Tibial nerve (tissue), 4 donors: ENCODE measurements at regions not wholly inside any gene's neighbourhood (a gene's known extent, or its start where the extent isn't known, plus 50 kb on each side); places are given as distances from the start of the nearest gene placed in this dataset.

ENCODE experiments used
- DNase-seq, 2 donors: peaks; one replicate each; pipeline ENCODE4 v3.0.0-alpha.2; 2019; ENCODE audit warnings: low spot score in 2 of 2
- H3K27ac ChIP-seq, 4 donors: fragments of 200-600 bp; sonication (generic) in 3 of 4; one replicate each; pipeline ENCODE4 v1.5.1; 2017 to 2019; ENCODE audit warnings: mild to moderate bottlenecking in 1 of 4
- H3K27me3 ChIP-seq, 2 donors: fragments of 200-600 bp; sonication (generic) in 1 of 2; one replicate each; pipeline versions ENCODE4 v1.5.1 to v1.6.0; 2017 to 2019
- H3K36me3 ChIP-seq, 3 donors: fragments of 200-600 bp; sonication (generic); one replicate each; pipeline ENCODE4 v1.5.1; 2018 to 2019
- H3K4me1 ChIP-seq, 4 donors: fragments of 200-600 bp; sonication (generic) in 3 of 4; one replicate each; pipeline ENCODE4 v1.5.1; 2017 to 2019
- H3K4me3 ChIP-seq, 4 donors: fragments of 200-600 bp; sonication (generic) in 3 of 4; one replicate each; pipeline ENCODE4 v1.5.1; 2017 to 2019; ENCODE audit warnings: mild to moderate bottlenecking in 1 of 4, moderate library complexity in 1 of 4
- H3K9me3 ChIP-seq, 4 donors: fragments of 200-600 bp; sonication (generic) in 3 of 4; one replicate each; pipeline ENCODE4 v1.5.1; 2017 to 2019
- EP300 ChIP-seq, 2 donors: sonication (generic); formaldehyde crosslinking; IDR thresholded peaks; one replicate each; pipeline ENCODE4 v1.6.1; 2017; ENCODE audit warnings: antibody characterized with exemption in 2 of 2, mild to moderate bottlenecking in 1 of 2
- POLR2A ChIP-seq, 2 donors: fragments of 450-650 bp; IDR thresholded peaks; one replicate each; pipeline ENCODE4 v1.6.1; 2017; ENCODE audit warnings: antibody characterized with exemption in 2 of 2, mild to moderate bottlenecking in 2 of 2, moderate library complexity in 2 of 2
- WGBS, 2 donors: methylation state at CpG; one replicate each; pipeline ENCODE4 v1.1.5; 2018; 5-methylcytosine and 5-hydroxymethylcytosine counted together
- TF ChIP-seq, protein P1 (sequence below), 5 experiments: fragments of 200-600 bp in 3 of 5; fragments of 450-650 bp in 2 of 5; sonication (generic) in 3 of 5; IDR thresholded peaks; one replicate each; pipeline ENCODE4 v1.5.1; 2016 to 2019; ENCODE audit warnings: antibody characterized with exemption in 5 of 5, mild to moderate bottlenecking in 3 of 5, moderate library complexity in 2 of 5

DNA sequence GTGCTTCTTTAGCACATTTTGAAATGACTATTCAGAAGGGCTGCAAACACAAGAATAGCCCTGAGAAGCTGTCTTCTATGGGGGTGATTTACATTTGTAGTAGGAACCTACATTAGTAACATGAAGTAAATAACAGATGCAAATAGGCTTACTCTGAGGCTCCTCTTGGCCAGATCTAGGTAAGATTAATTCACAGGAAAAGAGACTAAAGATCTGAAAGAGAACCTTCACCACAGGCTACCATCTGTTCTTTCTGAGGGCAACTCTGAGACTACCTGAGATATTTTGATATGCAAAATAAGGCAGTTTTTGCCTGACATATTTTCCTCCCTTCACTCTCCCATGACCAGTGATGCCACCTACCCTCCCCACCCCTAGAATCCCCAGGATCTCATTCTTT is 1267.8 kb downstream of the PLA2G4A start:
- Histone ChIP-seq H3K4me3 (no peak overlapping the region), H3K9me3 (no peaks in the 10 kb centered on the region), H3K4me1 (no peaks in the 10 kb centered on the region), H3K27ac (no peak overlapping the region), H3K27me3 (no peaks in the 10 kb centered on the region), H3K36me3 (no peaks in the 10 kb centered on the region)
- no peak for DNase-seq
- TF ChIP-seq POLR2A (IDR thresholded peaks at IDR 0.05) (no peak), EP300 (IDR thresholded peaks at IDR 0.05) (no peak)

DNA sequence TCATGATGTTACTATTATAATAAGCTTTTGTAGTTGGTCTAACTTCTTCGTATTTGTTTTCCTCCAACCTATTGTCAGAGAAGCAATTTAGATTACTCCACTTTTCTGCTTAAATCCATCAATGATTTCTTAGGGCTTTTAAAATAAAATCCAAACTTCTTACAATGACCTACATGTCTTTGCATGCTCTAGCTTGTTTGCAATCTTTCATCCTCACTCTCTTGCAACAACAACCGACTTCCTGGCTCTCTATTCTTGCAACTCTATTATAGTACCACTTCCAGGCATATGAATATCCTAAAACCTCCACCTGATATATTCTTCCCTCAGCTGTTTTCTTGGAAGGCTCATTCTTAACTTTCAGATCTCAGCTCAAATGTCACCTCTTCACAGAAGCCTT is 1288.7 kb downstream of the PLA2G4A start:
- no peaks in the 10 kb centered on the region for H3K27me3 ChIP-seq
- DNase-seq = no peak
- WGBS, 2 donors = 56 to 80% methylated on average over 2 of the region's 2 CpGs

DNA sequence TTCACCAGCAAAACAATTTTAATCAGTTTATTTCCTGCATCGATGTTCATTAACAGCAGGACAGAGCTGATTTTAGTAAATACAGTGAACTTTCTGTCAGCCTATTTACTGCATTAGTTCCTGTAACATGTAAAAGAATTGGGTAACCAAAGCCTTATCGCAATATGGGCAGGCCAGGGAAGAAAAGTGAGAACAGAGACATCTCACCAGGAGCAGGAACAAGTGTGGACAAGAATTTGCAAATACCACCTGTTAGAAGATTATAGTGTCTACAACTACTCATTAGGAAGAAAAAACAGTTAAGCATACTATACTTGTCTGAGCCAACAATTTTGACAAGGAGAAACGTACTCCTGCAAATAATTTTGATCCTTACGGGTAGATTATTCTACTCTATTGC is 1293.9 kb downstream of the PLA2G4A start:
- TF ChIP-seq, protein P1, sequence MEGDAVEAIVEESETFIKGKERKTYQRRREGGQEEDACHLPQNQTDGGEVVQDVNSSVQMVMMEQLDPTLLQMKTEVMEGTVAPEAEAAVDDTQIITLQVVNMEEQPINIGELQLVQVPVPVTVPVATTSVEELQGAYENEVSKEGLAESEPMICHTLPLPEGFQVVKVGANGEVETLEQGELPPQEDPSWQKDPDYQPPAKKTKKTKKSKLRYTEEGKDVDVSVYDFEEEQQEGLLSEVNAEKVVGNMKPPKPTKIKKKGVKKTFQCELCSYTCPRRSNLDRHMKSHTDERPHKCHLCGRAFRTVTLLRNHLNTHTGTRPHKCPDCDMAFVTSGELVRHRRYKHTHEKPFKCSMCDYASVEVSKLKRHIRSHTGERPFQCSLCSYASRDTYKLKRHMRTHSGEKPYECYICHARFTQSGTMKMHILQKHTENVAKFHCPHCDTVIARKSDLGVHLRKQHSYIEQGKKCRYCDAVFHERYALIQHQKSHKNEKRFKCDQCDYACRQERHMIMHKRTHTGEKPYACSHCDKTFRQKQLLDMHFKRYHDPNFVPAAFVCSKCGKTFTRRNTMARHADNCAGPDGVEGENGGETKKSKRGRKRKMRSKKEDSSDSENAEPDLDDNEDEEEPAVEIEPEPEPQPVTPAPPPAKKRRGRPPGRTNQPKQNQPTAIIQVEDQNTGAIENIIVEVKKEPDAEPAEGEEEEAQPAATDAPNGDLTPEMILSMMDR (IDR thresholded peaks at IDR 0.05) = no peak
- TF ChIP-seq POLR2A (IDR thresholded peaks at IDR 0.05) (no peak), EP300 (IDR thresholded peaks at IDR 0.05) (no peak)
- H3K27me3 ChIP-seq = no peaks in the 10 kb centered on the region
- no peak for DNase-seq
- H3K27ac ChIP-seq = no peak overlapping the region
- H3K4me3 ChIP-seq = no peak overlapping the region
- H3K36me3 ChIP-seq = no peaks in the 10 kb centered on the region
- H3K4me1 ChIP-seq = no peaks in the 10 kb centered on the region
- WGBS, 2 donors = 86 to 92% methylated on average over 4 of the region's 4 CpGs
- H3K9me3 ChIP-seq = no peaks in the 10 kb centered on the region

More for the DNA sequence above, 1288.7 kb downstream of the PLA2G4A start:
- TF ChIP-seq, protein P1 (IDR thresholded peaks at IDR 0.05) = no peak
- TF ChIP-seq EP300 (IDR thresholded peaks at IDR 0.05) (no peak), POLR2A (IDR thresholded peaks at IDR 0.05) (no peak)
- Histone ChIP-seq H3K4me1 (no peaks in the 10 kb centered on the region), H3K27ac (no peak overlapping the region), H3K9me3 (no peaks in the 10 kb centered on the region), H3K36me3 (no peaks in the 10 kb centered on the region), H3K4me3 (no peak overlapping the region)

- Histone ChIP-seq H3K4me3 (no peak overlapping the region), H3K27ac (no peak overlapping the region), H3K36me3 (no peaks in the 10 kb centered on the region), H3K9me3 (no peaks in the 10 kb centered on the region), H3K4me1 (no peaks in the 10 kb centered on the region), H3K27me3 (no peaks in the 10 kb centered on the region)
- DNase-seq = no peak
- WGBS, 2 donors = 73 to 78% methylated on average over 1 of the region's 1 CpG
- TF ChIP-seq POLR2A (IDR thresholded peaks at IDR 0.05) (no peak), EP300 (IDR thresholded peaks at IDR 0.05) (no peak)
- TF ChIP-seq, protein P1 (IDR thresholded peaks at IDR 0.05) = no peak
Measured at GRCh38 chr1:188127507-188127906, 1298.8 kb downstream of the PLA2G4A start.

DNA sequence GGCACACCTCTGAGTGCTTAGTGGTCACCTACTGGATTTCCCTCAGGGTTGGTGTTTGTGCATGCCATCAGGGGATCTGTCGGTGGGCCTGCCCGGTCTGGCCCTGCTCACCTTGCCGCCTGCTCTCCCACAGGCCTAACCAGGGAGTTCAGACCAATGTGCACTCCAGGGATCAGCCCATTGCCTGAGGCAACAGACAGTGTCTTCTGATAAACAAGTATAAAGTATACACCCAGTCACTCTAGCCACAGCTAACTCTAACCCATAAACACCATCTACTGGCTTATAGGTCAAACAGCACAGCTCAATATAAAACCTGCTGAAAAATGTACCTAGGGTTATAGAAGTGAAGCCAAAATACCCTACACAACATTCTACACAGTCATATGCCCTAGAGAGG is 1300.0 kb downstream of the PLA2G4A start:
- Histone ChIP-seq H3K9me3 (no peaks in the 10 kb centered on the region), H3K36me3 (no peaks in the 10 kb centered on the region), H3K27ac (no peak overlapping the region), H3K4me1 (no peaks in the 10 kb centered on the region), H3K4me3 (no peak overlapping the region), H3K27me3 (no peaks in the 10 kb centered on the region)
- 89 to 96% methylated on average over 2 to 3 of the region's 3 CpGs for whole genome bisulfite sequencing, 2 donors
- DNase-seq = no peak
- no peak for TF ChIP-seq EP300 (IDR thresholded peaks at IDR 0.05)
- TF ChIP-seq POLR2A (IDR thresholded peaks at IDR 0.05) = no peak
- TF ChIP-seq, protein P1 (IDR thresholded peaks at IDR 0.05) = no peak
